ENCODE measurements at regions not wholly inside any gene's neighbourhood (a gene's known extent, or its start where the extent isn't known, plus 50 kb on each side); places are given as distances from the start of the nearest gene placed in this dataset.

- Histone ChIP-seq H3K4me3 (no peak overlapping the region), H3K27ac (no peak overlapping the region), H3K36me3 (no peaks in the 10 kb centered on the region), H3K4me1 (ENCODE audit: insufficient read depth) (no peaks in the 10 kb centered on the region), H3K27me3 (no peaks in the 10 kb centered on the region), H3K9me3 (no peaks in the 10 kb centered on the region)
- no peak for TF ChIP-seq CTCF (IDR thresholded peaks at IDR 0.05)
- WGBS, 3 donors, result 23 to 62% (median 29%) methylated on average over 1 of the region's 1 CpG
- no peak for DNase-seq
- intact Hi-C loops (cut with DNase I), result no loop called here
These were observed 643.7 kb upstream of the ACO1 start for GRCh38 chr9:31740705-31741104.

- intact Hi-C loops (cut with DNase I), result no loop called here
- no peaks in the 10 kb centered on the region for H3K36me3 ChIP-seq
- DNase-seq, result no peak
- H3K27me3 ChIP-seq, result no peaks in the 10 kb centered on the region
- WGBS, 3 donors, result 71 to 88% (median 85%) methylated on average over 3 of the region's 3 CpGs
- no peak overlapping the region for H3K27ac ChIP-seq
- H3K4me1 ChIP-seq (ENCODE audit: insufficient read depth), result no peaks in the 10 kb centered on the region
- no peak overlapping the region for H3K4me3 ChIP-seq
- TF ChIP-seq EP300 (IDR thresholded peaks at IDR 0.05), result no peak
- no peak for TF ChIP-seq CTCF (IDR thresholded peaks at IDR 0.05)
- TF ChIP-seq POLR2A (IDR thresholded peaks at IDR 0.05), result no peak
- H3K9me3 ChIP-seq, result no peaks in the 10 kb centered on the region
These were observed 639.9 kb upstream of the ACO1 start for GRCh38 chr9:31744589-31744988.

- Histone ChIP-seq H3K27me3 (no peaks in the 10 kb centered on the region), H3K9me3 (no peaks in the 10 kb centered on the region), H3K36me3 (no peaks in the 10 kb centered on the region), H3K4me3 (no peak overlapping the region), H3K27ac (no peak overlapping the region), H3K4me1 (ENCODE audit: insufficient read depth) (no peaks in the 10 kb centered on the region)
- DNase-seq, result no peak
- intact Hi-C loops (cut with DNase I), result no loop called here
- 49 to 65% (median 60%) methylated on average over 6 of the region's 6 CpGs for WGBS, 3 donors
- TF ChIP-seq POLR2A (IDR thresholded peaks at IDR 0.05) (no peak), CTCF (IDR thresholded peaks at IDR 0.05) (no peak), EP300 (IDR thresholded peaks at IDR 0.05) (no peak)
These were observed 639.0 kb upstream of the ACO1 start for GRCh38 chr9:31745468-31745867.

- intact Hi-C loops (cut with DNase I), result no loop called here
- H3K36me3 ChIP-seq, result no peaks in the 10 kb centered on the region
- no peaks in the 10 kb centered on the region for H3K9me3 ChIP-seq
- H3K27me3 ChIP-seq, result no peaks in the 10 kb centered on the region
- H3K4me1 ChIP-seq (ENCODE audit: insufficient read depth), result no peaks in the 10 kb centered on the region
- no peak for DNase-seq
- no peak overlapping the region for H3K27ac ChIP-seq
- TF ChIP-seq CTCF (IDR thresholded peaks at IDR 0.05) (no peak), POLR2A (IDR thresholded peaks at IDR 0.05) (no peak), EP300 (IDR thresholded peaks at IDR 0.05) (no peak)
- H3K4me3 ChIP-seq, result no peak overlapping the region
These were observed 638.6 kb upstream of the ACO1 start for GRCh38 chr9:31745886-31746285.

GRCh38 chr9:31753756-31754155, 630.7 kb upstream of the ACO1 start:
- no peak overlapping the region for H3K27ac ChIP-seq
- no peak overlapping the region for H3K4me3 ChIP-seq
- H3K4me1 ChIP-seq (ENCODE audit: insufficient read depth), result no peaks in the 10 kb centered on the region
- no peaks in the 10 kb centered on the region for H3K36me3 ChIP-seq
- intact Hi-C loops (cut with DNase I), result no loop called here
- no peak for DNase-seq
- H3K9me3 ChIP-seq, result no peaks in the 10 kb centered on the region
- no peak for TF ChIP-seq POLR2A (IDR thresholded peaks at IDR 0.05)
- no peak for TF ChIP-seq EP300 (IDR thresholded peaks at IDR 0.05)
- no peak for TF ChIP-seq CTCF (IDR thresholded peaks at IDR 0.05)
- no peaks in the 10 kb centered on the region for H3K27me3 ChIP-seq

Measured in ovary (tissue), 7 donors.